HPDE6-E6E7 (cell line): ENCODE measurements at regions not wholly inside any gene's neighbourhood (a gene's known extent, or its start where the extent isn't known, plus 50 kb on each side); places are given as distances from the start of the nearest gene placed in this dataset.
A peak's percentile ranks its signal among the peaks of the same experiment; 100 is the strongest.

ENCODE experiments used
- DNase-seq: peaks from one replicate; pipeline ENCODE4 v3.0.0; 2011; ENCODE audit warnings: missing footprints; ENCODE audit errors: extremely low spot score

DNA sequence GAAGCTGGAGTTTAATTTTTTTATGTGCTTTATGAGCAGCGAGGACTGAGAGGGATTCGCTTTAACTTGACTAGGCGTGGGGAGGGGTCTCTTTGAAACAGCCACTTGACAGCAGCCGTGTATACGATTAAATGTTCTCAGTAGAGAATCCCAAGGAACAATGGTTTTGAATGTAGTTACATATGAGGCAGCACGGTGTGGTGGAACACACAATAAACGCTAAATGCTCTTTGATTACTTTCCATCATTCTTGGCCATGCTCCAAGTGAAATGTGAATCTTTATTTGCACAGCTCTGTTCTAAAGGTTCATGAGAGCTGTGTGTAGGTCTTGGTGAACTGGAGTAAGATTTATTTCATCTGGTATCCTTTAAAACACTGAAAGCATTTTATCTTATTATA lies 251.4 kb upstream of the TGFBR2 start:
- DNase-seq, result no peak

DNA sequence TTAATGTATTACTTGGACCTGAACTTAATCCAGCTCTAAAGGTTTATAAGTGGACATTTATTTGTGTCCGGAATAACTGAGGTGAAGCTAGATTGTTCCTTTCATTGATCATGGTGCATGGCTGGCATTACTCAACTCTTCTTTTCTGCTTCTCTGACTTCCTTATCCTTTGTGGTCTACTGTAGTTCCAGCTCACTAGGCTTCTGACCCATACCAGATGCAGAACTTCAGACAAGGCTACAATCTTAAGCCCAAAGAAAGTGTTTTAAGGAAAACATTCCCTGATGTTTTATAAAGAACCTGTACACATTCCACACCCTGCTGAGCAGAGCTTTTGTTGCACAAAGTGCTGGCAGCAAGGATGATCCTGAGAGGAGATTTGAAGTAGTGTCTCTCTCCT lies 250.8 kb upstream of the TGFBR2 start:
- no peak for DNase-seq

DNA sequence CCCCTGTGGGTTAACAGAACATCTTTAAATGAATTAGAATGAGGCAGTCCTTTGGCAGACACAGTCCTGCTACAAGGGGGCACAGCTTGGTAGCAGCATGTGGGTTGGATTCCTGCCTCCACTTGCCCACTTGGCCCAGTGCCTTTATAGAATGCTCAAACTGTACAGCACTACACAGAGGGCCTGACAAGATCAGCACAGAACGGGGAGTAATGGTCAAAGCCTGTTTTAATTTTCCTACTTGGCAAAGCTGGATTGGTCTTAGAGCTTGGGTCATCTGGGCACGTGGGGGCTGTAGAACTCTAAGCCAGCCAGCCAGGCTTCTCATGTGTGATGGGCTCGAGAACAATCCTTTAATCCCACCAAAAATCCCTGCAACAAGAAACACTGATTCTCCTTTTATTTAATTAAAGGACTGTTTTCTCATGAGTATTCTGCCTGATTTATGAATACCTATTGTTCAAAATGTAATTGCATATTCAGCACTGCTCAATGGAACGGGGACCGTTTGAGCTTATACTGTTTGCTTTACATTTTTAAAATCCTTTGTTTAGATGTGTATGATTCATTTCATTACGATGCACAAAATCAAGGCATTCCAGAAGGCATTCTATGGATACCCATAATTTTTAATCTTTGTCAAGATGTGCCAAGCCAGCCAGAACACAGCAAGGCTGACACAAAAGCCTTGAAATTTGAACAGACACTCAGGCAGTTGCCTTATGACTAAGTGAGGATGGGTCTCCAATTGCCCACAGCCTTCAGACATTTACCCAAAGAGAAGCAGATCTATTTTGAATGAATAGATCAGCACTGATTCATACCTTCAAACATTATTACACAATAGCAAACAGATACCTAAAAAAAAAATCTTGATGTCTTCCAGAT lies 249.3 kb upstream of the TGFBR2 start:
- no peak for DNase-seq

DNA sequence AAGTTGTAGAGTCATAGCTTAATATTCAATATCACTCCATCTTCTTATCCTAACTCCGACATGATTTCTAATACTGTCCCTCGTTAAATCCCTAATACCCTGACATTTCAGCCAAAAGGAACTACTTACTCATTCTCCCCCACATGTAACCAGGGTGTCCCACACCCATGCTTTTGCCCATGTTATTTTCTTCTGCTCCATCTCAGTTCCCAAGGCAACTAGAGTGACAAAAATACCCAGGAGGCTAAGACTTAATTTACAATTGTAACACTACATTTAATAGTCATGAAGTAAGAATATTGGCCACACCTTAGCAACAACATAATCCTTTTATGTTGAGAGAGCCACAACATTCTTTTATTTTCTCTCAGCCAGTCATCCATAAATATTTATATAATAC lies 248.5 kb upstream of the TGFBR2 start:
- DNase-seq, result no peak

DNA sequence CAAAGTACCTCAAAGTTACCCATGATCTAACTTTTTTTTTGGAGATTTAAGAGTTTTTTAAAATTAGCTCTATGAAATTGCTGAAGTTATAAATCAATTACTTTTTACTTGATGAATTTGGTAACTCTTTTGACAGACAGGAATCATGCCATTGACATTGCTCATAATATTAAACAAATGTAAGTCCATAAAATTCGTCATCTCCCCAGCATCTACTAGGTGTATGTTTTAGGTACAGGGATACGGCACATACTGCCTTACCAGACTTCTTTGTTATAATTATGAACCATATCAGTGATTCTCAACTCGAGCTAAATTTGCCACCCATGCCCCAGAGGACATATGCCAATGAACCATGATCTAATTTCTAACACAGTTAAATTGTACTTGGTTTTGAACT lies 247.5 kb upstream of the TGFBR2 start:
- DNase-seq, result no peak

DNA sequence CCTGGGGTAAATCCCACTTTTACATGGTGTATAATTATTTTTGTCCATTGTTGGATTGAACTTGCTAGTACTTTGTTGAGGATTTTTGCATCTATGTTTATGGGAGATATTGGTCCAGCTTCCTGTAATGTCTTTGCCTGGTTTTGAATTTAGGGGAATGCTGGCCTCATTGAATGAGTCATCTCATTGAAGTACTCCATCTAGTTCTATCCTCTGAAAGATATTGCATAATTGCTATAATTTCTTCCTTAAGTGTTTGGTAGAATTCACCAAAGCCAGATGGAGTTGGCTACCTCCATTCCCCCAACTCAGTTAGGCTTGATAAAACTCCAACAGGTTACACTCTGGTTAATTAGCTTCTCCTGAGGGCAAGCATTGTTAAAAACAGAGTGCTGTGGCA lies 237.4 kb upstream of the TGFBR2 start:
- DNase-seq, result no peak

DNA sequence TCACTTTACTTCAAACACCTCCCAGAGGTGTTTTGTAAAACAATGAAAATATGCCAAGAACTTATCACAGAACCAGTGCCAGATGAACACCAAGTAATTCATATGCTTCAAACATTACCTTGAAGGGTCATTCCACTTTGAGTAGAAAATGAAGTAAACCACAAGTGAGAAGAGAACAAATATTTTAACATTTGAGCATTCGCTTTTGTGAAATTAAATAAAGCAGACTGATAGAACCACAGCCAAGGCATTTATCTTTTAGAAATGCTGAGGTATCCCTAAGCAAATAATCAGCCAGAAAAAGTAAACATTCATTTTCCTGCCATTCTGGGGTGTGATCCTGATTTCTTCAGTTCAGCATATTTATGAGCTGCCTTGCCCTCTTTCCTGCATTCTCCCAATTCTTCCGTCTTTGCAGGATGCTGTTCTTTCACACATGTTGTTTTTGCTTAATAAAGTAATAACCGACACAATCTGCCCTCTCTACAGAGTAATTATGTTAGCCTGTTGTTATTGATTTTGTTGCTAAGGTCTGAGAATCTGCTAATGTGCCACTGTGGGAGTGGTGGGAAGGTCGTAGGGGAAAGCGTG lies 235.6 kb upstream of the TGFBR2 start:
- DNase-seq, result no peak

DNA sequence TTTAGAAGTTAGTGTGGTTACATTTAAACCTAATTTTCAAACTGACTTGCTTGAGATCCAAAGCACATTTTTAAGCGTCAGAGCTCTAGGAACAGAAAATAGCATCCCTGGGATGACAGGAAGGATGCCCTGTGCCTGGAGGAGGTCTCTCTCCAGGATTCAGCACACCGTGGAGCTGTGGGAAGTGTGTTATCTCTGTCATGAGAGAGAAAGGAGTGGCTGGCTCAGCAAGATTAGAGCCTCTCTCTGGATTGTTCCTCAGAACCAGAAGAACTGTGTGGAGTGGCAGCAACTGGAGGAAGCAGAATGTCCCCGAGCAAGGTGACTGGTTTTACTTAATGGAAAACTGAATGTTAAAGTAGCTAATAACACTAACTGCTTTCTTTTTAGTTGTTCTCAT lies 233.6 kb upstream of the TGFBR2 start:
- no peak for DNase-seq

DNA sequence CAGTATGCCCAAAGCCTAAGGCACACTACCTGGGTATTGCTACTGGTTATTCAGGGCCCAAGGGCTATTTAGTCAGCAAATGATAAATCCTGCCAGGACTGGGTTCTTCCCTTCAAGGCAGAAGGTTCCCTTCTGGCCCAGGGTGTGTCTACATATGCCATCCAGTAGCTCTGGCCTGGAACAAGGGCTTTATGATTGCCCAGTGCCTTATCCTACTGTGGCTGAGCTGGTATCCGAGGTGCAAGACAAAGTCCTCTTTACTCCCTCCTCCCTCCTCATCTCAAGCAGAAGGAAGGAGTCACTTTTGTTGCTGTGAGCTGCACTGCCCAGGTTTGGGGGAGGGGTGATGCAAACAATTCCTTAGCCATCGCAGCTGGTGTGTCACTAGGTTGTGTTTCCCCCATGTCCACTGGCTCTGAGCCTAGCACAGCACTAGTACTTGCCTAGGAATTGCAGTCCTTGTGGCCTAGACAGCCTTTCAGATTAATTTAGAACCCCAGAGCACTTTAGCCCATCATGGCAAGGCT lies 221.8 kb upstream of the TGFBR2 start:
- DNase-seq, result no peak

DNA sequence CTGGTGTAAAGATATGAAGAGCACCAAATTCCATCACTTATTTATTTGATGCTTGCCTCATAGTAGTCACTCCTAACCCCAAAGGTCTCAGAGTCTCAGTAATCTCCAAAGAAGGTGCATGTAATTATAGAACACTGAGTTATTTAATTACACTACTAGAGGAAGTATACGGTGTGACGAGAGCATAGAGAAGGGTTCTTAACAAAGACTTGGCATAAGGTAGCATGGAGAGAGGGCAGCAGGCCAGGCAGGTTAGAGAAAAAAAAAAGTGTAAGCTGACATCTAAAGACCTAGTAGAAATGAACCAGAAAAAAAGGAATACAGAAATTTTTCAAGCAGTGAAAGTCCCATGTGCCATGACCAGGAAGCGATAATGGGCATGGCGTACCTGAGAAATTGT lies 213.3 kb upstream of the TGFBR2 start:
- DNase-seq, result no peak

DNA sequence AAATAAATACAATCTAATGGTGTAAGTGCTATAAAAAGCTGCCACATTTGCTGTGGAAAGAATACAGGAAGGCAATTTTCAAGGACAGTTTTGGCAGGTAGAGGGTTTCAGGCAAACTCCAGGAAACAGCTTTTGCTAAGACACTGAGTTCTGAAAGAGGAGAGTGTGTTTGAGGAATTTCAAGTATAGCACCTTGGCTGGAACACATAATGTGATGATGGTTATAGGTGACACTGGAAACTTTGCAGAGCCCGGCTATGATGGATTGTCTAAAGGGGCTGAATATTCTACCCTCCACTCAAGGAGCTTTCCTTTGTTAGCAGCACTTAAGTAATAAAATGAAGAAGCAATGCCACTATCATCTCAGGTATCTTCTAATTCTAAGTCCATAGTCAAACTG lies 209.4 kb upstream of the TGFBR2 start:
- DNase-seq, result no peak

DNA sequence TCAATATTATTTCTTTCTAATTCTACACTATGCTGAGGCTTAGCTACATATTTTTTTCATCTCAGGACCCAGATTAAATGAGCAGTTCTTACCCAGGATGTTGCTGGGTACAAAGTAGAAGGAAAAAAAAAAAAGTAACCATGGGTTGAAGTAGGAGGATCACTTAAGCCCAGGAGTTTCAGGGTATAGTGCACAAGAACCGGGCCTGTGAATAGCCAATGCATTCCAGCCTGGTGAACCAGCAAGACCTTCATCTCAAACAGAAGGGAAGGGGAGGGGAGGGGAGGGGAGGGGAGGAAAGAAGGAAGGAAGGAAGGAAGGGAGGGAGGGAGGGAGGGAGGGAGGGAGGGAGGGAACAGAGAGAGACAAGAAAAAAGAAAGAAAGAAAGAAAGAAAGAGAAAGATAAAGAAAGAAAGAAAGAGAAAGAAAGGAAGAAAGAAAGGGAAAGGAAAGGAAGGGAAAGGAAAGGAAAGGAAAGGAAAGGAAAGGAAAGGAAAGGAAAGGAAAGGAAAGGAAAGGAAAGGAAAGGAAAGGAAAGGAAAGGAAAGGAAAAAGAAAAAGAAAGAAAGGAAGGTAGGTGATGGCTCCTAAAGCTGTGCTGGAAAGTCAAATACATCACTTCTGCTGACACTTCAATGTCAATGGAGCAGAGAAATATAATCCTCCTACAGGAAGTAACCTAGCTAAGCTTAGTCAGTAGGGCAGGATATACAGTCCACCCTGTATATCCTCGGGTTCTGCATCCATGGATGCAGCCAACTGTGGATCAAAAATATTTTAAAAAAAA lies 206.8 kb upstream of the TGFBR2 start:
- DNase-seq, result no peak

DNA sequence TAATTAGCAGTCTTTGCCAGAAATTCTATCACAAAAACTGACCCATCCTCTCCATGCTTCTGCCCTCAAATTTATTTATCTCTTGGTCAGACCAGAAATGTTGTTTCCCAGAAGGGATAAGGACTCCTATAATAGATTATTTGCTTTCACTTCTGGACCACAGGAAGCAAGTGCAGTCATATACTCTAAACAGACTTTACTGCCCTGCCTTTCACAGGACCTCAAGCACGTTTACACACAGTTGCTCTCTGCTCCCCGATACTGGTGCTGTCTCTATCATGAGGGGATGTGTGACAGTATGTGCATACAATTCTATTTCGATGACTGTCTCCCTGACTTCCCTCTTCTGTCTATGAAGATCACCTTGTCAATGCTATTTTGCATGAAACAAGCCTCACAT lies 205.5 kb upstream of the TGFBR2 start:
- DNase-seq, result no peak

DNA sequence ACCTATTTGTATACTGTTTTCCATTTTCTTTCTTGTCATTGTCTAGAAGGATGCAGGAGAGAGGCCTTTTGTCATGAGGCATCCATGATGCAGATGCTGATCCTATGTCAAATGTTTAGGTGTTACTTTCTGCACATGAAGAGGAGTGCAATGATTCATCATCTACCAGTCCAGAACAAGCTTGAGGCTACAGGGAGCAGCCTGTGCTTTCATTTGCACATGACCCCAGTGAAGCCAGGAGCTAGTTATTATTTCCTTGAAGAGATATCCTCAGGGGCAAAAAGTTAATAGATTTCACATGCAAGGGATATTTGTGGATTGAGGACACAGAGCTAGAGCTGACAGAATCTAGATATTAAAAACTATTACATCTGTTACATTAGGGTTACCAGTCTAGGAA lies 204.4 kb upstream of the TGFBR2 start:
- peak; percentile 16 for DNase-seq

DNA sequence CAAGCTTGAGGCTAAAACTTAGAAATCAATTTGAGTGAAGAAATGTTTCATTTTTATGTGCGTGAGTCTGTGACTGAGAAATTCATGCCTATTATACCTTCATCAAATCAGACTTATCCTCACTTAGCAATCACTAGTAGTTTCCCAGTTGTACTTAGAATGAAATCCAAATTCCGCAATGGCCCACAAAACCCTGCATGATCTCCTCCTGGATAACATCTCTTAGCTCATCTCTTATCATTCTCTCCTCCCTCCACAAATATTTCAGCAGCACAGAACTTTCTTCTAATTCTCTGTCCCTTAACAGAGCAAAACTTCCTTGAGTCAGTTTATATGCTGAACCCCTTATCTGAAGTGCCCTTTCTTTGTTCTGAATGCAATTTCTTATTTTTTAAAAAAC lies 198.8 kb upstream of the TGFBR2 start:
- DNase-seq, result no peak

DNA sequence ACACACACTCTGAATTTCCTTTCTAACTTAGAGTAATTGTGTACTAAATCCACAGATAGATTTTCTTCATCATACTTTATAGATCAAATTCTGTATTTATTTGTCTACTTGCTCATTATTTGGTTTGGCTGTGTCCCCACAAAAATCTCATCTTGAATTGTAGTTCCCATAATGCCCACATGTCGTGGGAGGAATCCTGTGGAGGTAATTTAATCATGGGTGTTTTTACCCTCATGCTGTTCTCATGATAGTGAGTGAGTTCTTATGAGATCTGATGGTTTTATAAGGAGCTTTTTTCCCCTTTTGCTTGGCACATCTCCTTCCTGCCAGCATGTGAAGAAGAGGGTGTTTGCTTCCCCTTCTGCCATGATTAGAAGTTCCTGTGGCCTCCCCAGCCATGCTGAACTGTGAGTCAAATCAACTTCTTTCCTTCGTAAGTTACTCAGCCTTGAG lies 198.3 kb upstream of the TGFBR2 start:
- DNase-seq, result no peak

DNA sequence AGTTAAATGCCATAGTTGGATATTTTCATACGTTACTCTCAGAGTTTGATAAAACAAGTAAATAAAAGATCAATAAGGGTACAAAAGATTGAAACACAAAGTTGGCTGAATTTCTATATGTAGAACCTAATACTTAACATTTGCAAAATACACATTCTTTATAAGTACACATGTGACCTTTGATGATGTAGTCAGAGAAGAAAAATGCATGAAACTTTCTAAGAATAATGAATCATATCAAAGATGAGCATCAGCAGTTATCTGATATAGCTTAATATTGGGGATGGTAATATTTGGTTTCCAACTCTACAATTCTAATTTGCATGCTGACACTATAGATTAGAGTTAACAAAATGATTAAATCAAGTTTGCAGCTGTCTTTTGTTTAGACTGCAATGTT lies 188.0 kb upstream of the TGFBR2 start:
- DNase-seq, result no peak

DNA sequence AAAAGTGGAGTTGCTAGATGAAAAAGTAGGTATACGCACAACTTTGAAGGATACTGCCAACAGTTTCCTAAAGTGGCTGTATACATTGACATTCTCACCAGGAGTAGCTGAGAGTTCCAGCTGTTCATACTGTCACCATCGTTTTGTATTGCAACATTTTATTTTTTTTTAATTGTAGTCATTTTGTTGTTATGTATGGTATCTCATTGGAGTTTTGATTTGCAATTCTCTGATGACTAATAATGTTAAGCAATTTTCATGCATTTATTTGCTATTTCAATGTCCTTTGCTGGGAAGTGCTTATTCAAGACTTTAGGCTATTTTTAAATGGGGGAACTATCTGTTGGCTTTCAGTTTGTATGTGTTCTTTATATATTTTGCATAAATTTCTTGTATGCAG lies 185.1 kb upstream of the TGFBR2 start:
- no peak for DNase-seq

DNA sequence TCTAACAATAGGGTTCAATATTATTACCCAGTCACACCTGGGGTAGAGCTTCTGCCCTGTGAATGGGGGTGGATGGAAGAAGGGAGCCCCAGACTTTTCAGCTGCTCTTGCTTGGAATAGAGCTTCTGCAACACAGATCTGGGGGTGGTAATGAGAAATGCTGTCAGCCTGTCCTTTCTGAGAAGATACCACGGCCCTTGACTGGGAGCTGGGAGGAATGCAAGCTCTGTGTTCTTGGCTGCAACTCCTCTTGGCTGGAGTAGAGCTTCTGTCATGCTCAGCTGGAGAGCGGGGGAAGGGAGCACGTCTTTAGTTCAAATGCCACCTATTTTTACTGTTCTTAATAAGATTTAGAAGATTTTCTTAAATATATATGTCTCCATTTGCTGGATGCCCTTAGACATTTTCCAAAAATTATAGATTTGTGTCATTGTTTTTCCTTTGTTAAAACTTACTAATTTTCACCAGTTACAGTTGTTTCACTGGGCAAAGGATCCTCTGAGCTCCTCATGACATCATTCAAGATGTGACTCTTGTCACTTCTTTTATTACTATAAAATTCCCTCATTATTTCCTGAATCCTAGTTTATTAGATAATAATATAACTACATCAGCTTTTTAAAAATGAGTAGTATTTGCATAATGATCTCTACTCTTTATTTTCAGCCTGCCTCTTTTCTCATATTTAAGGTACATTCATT lies 180.0 kb upstream of the TGFBR2 start:
- DNase-seq, result no peak

DNA sequence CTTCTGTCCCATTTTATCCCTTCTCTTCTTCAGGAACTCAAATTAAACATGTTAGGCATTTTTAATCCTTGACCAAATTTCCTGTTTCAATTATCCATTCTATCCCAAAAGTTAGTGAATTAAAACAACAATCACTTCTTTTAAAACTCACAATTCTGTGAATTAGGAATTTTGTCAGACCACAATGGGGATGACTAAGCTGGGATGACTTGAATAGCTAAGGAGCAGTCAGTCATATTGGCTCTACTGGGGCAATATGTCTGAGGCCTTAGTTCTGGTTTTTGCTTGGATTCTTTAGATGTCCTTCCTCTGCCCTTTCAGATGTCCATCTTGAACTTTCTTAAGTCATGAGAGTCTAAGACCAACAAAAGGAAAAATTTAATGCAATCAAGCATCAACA lies 178.2 kb upstream of the TGFBR2 start:
- DNase-seq, result no peak

DNA sequence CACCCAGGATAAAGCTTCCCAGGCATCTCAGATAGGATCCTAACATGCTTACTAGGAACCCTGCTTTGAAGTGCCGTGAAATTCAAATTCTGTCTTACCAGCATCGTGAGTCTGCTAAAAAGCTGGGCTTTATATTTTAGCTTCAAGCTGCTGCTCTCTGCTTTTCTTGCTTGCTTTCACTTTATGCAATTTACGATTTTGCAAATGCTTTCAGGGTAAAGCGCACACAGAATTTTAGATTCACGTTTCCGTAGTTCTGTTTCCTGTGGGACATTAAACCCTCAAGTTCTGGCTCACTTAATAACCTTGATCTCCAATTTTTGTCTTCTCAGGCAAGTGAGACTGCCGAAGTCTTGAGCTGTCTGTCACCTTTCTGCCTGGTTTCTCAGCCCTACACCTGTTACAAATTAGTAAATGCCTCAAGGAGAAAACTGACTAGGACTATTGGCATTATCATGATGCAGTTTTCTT lies 170.5 kb upstream of the TGFBR2 start:
- no peak for DNase-seq

DNA sequence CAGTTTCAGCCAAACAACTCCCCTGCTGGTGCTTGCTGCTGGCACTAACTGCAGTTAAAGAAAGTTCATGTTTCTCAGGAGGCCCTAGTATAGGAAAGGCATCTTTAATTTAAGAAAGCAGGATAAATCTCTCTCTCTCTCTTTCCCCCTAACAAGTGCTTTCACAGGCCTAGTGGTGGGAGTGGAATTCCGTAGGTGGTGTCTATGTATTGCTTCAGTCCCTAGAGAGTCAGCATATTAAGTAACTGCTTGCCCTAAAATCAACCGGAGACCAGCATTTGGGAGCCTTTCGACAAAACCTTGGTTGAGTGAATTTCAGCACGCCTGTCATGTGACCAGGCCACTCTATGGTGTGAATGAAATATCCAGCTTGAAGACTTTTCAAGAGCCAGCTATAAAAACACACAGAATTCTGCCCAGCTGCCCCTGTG lies 169.2 kb upstream of the TGFBR2 start:
- DNase-seq, result no peak
